ENCODE measurements at regions not wholly inside any gene's neighbourhood (a gene's known extent, or its start where the extent isn't known, plus 50 kb on each side); places are given as distances from the start of the nearest gene placed in this dataset.
"Not testable (repeated sequence)": the region's sequence is repeated elsewhere in the genome, so short reads cannot be mapped to it uniquely, and the experiment has no call there.

DNA sequence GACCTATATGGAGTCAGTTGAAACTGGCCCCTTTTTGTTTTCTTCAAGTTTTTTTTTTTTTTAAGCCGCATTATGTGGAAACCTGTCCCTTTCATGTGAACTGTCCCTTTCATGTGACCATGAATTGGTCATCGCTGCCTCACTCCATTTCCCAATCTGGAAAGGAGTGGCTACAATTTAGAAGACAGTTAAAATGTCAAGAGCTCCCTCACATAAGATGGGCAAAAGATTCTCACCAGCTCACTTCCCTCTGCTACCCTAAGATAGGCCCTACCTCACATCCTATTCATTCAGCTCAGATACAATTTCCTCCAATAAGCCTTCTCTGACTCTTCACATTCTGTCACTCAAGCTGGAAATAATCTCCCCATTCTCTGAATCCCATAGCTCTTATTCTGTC is 111.3 kb upstream of the BCL6 start:
- TF ChIP-seq CTCF (IDR thresholded peaks at IDR 0.05; ENCODE audit: control extremely low read depth, extremely low read depth), result no peak
- Histone ChIP-seq H3K4me1 (ENCODE audit: control insufficient read depth in 5 of 5, insufficient read depth in 5 of 5, low read length in 5 of 5) (peaks cover 0 to 4% (median 0%) of the 10 kb centered on the region in 5 donors), H3K9me3 (ENCODE audit: control insufficient read depth in 4 of 4, insufficient read depth in 3 of 4, low read length in 3 of 4) (no peaks in the 10 kb centered on the region), H3K36me3 (ENCODE audit: control insufficient read depth in 4 of 4, insufficient read depth in 4 of 4, low read length in 4 of 4) (no peaks in the 10 kb centered on the region), H3K9ac (ENCODE audit: insufficient read depth in 1 of 2, low read length in 2 of 2) (no peak overlapping the region), H3K27me3 (ENCODE audit: control insufficient read depth in 3 of 3, insufficient read depth in 3 of 3, low read length in 2 of 3) (no peaks in the 10 kb centered on the region), H3K4me3 (no peak overlapping the region), H3K27ac (ENCODE audit: low read depth in 1 of 2, low read length in 1 of 2) (no peak overlapping the region)
- WGBS, 2 donors, result 48 to 92% methylated on average over 2 of the region's 2 CpGs
- ATAC-seq (ENCODE audit: insufficient read depth, low FRiP score), result no peak
- no peak for DNase-seq

GRCh38 chr3:187858041-187858440 is 112.8 kb upstream of the BCL6 start:
- DNase-seq (no peak), ATAC-seq (ENCODE audit: insufficient read depth, low FRiP score) (no peak)
- TF ChIP-seq CTCF (IDR thresholded peaks at IDR 0.05; ENCODE audit: control extremely low read depth, extremely low read depth), result no peak

DNA sequence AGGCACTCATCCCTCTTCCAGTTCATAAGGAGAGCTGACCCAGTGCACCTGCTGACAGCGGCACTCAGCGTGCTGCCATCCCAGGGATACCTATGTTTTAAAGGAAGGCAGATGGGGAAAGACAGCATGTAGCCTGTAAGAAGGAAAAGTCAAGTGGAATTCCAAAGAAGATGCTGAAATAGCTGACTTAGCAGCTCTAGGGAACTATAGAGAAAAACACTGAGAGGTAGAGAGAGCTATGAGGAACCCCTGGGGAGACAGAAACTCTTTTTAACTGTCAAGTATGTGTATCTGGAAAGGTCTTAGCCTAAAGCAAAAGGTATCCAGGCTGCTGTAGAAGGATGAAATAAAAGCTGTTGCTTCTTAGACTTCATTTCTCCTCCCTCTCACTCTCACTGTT is 113.4 kb upstream of the BCL6 start:
- Histone ChIP-seq H3K9me3 (ENCODE audit: control insufficient read depth in 4 of 4, insufficient read depth in 3 of 4, low read length in 3 of 4) (no peaks in the 10 kb centered on the region), H3K36me3 (ENCODE audit: control insufficient read depth in 4 of 4, insufficient read depth in 4 of 4, low read length in 4 of 4) (no peaks in the 10 kb centered on the region), H3K4me3 (no peak overlapping the region), H3K4me1 (ENCODE audit: control insufficient read depth in 5 of 5, insufficient read depth in 5 of 5, low read length in 5 of 5) (peaks cover 0 to 4% (median 0%) of the 10 kb centered on the region in 5 donors), H3K27me3 (ENCODE audit: control insufficient read depth in 3 of 3, insufficient read depth in 3 of 3, low read length in 2 of 3) (no peaks in the 10 kb centered on the region), H3K9ac (ENCODE audit: insufficient read depth in 1 of 2, low read length in 2 of 2) (no peak overlapping the region), H3K27ac (ENCODE audit: low read depth in 1 of 2, low read length in 1 of 2) (no peak overlapping the region)
- ATAC-seq (ENCODE audit: insufficient read depth, low FRiP score) (no peak), DNase-seq (no peak)
- no peak for TF ChIP-seq CTCF (IDR thresholded peaks at IDR 0.05; ENCODE audit: control extremely low read depth, extremely low read depth)
- WGBS, 2 donors, result 92 to 98% methylated on average over 2 of the region's 2 CpGs

More at GRCh38 chr3:187858041-187858440, 112.8 kb upstream of the BCL6 start:
- no peak overlapping the region for H3K27ac ChIP-seq (ENCODE audit: low read depth in 1 of 2, low read length in 1 of 2)
- no peaks in the 10 kb centered on the region for H3K27me3 ChIP-seq (ENCODE audit: control insufficient read depth in 3 of 3, insufficient read depth in 3 of 3, low read length in 2 of 3)
- H3K9me3 ChIP-seq (ENCODE audit: control insufficient read depth in 4 of 4, insufficient read depth in 3 of 4, low read length in 3 of 4), result no peaks in the 10 kb centered on the region
- H3K9ac ChIP-seq (ENCODE audit: insufficient read depth in 1 of 2, low read length in 2 of 2), result no peak overlapping the region
- no peaks in the 10 kb centered on the region for H3K36me3 ChIP-seq (ENCODE audit: control insufficient read depth in 4 of 4, insufficient read depth in 4 of 4, low read length in 4 of 4)
- WGBS, 2 donors, result 83 to 91% methylated on average over 5 of the region's 5 CpGs
- peaks cover 0 to 4% (median 0%) of the 10 kb centered on the region in 5 donors for H3K4me1 ChIP-seq (ENCODE audit: control insufficient read depth in 5 of 5, insufficient read depth in 5 of 5, low read length in 5 of 5)
- no peak overlapping the region for H3K4me3 ChIP-seq

DNA sequence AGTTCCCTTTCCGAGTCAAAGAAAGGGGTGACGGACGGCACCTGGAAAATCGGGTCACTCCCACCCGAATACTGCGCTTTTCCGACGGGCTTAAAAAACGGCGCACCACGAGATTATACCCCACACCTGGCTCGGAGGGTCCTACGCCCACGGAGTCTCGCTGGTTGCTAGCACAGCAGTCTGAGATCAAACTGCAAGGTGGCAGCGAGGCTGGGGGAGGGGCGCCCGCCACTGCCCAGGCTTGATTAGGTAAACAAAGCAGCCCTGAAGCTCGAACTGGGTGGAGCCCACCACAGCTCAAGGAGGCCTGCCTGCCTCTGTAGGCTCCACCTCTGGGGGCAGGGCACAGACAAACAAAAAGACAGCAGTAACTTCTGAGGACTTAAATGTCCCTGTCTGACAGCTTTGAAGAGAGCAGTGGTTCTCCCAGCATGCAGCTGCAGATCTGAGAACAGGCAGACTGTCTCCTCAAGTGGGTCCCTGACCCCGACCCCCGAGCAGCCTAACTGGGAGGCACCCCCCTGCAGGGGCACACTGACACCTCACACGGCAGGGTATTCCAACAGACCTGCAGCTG is 117.5 kb upstream of the BCL6 start:
- not testable (repeated sequence) for H3K4me1 ChIP-seq (ENCODE audit: control insufficient read depth in 5 of 5, insufficient read depth in 5 of 5, low read length in 5 of 5); H3K27me3 ChIP-seq (ENCODE audit: control insufficient read depth in 3 of 3, insufficient read depth in 3 of 3, low read length in 2 of 3); H3K9ac ChIP-seq (ENCODE audit: insufficient read depth in 1 of 2, low read length in 2 of 2); H3K9me3 ChIP-seq (ENCODE audit: control insufficient read depth in 4 of 4, insufficient read depth in 3 of 4, low read length in 3 of 4); H3K36me3 ChIP-seq (ENCODE audit: control insufficient read depth in 4 of 4, insufficient read depth in 4 of 4, low read length in 4 of 4); H3K4me3 ChIP-seq; DNase-seq; ATAC-seq (ENCODE audit: insufficient read depth, low FRiP score); H3K27ac ChIP-seq (ENCODE audit: low read depth in 1 of 2, low read length in 1 of 2)
- 27 to 49% methylated on average over 3 to 17 of the region's 22 CpGs for WGBS, 2 donors

Measured in lung (tissue), 11 donors.